Fibroblast of lung (primary cell): ENCODE measurements at regions not wholly inside any gene's neighbourhood (a gene's known extent, or its start where the extent isn't known, plus 50 kb on each side); places are given as distances from the start of the nearest gene placed in this dataset.

Experiments used
- EZH2 ChIP-seq: IDR thresholded peaks from 2 replicates; pipeline ENCODE4 v1.5.1; 2012; ENCODE audit warnings: low read length, control low read depth, mild to moderate bottlenecking; ENCODE audit errors: missing control alignments
- TF ChIP-seq, protein P1 (sequence below), 2 donors: IDR thresholded peaks in 1 of 2; conservative IDR thresholded peaks in 1 of 2; 1 replicate in 1 of 2; 2 replicates in 1 of 2; pipeline ENCODE4 v1.5.1; 2011 to 2012; ENCODE audit warnings: low read length in 2 of 2, control low read depth in 1 of 2, inconsistent platforms in 1 of 2, low read depth in 1 of 2, mild to moderate bottlenecking in 1 of 2

- TF ChIP-seq, protein P1, sequence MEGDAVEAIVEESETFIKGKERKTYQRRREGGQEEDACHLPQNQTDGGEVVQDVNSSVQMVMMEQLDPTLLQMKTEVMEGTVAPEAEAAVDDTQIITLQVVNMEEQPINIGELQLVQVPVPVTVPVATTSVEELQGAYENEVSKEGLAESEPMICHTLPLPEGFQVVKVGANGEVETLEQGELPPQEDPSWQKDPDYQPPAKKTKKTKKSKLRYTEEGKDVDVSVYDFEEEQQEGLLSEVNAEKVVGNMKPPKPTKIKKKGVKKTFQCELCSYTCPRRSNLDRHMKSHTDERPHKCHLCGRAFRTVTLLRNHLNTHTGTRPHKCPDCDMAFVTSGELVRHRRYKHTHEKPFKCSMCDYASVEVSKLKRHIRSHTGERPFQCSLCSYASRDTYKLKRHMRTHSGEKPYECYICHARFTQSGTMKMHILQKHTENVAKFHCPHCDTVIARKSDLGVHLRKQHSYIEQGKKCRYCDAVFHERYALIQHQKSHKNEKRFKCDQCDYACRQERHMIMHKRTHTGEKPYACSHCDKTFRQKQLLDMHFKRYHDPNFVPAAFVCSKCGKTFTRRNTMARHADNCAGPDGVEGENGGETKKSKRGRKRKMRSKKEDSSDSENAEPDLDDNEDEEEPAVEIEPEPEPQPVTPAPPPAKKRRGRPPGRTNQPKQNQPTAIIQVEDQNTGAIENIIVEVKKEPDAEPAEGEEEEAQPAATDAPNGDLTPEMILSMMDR (conservative IDR thresholded peaks at IDR 0.05 in 1 of 2, IDR thresholded peaks at IDR 0.05 in 1 of 2; ENCODE audit: low read depth in 1 of 2, low read length in 2 of 2): no peak
- TF ChIP-seq EZH2: no peak
Measured at GRCh38 chr14:87161502-87161901, 831.5 kb downstream of the GALC start.
